ENCODE measurements at regions not wholly inside any gene's neighbourhood (a gene's known extent, or its start where the extent isn't known, plus 50 kb on each side); places are given as distances from the start of the nearest gene placed in this dataset.

DNA sequence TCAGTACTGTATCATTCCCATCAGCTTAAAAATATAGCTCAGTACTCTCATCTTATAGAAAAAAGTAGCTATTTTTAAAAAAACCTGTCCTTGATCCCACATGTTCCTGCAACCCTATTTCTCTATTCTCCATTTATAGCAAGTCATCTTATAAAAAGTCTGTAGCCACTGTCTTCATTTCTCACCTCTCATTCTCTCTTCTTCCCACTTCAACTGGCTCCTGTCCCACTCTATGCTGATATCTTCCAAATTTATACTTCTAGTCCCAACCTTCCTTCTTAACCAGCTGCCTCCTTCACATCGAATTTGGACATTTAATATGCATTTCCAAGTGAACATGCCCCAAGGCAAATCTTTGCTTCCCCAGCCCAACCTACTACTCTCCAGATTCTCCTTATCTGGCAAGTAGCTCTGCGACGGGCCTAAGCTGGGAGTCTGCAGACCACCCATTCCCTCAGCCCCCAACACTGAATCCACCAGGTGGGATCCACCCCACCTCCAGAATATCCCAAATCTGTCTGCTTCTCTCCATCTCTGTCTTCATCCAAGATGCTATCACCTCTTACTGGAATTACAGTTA, 52.0 kb upstream of the TANC2 start:
- TF ChIP-seq, protein P1, sequence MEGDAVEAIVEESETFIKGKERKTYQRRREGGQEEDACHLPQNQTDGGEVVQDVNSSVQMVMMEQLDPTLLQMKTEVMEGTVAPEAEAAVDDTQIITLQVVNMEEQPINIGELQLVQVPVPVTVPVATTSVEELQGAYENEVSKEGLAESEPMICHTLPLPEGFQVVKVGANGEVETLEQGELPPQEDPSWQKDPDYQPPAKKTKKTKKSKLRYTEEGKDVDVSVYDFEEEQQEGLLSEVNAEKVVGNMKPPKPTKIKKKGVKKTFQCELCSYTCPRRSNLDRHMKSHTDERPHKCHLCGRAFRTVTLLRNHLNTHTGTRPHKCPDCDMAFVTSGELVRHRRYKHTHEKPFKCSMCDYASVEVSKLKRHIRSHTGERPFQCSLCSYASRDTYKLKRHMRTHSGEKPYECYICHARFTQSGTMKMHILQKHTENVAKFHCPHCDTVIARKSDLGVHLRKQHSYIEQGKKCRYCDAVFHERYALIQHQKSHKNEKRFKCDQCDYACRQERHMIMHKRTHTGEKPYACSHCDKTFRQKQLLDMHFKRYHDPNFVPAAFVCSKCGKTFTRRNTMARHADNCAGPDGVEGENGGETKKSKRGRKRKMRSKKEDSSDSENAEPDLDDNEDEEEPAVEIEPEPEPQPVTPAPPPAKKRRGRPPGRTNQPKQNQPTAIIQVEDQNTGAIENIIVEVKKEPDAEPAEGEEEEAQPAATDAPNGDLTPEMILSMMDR (conservative IDR thresholded peaks at IDR 0.05; ENCODE audit: control insufficient read depth, insufficient read depth, low read depth, low read length), result no peak
- DNase-seq (ENCODE audit: low read depth), result no peak
- no peak overlapping the region for H3K4me3 ChIP-seq (ENCODE audit: control insufficient read depth, low read depth, low read length)

GRCh38 chr17:62912363-62912762, 53.7 kb upstream of the TANC2 start:
- TF ChIP-seq, protein P1 (conservative IDR thresholded peaks at IDR 0.05; ENCODE audit: control insufficient read depth, insufficient read depth, low read depth, low read length), result no peak
- H3K4me3 ChIP-seq (ENCODE audit: control insufficient read depth, low read depth, low read length), result no peak overlapping the region
- no peak for DNase-seq (ENCODE audit: low read depth)

GRCh38 chr17:62911114-62911513, 54.9 kb upstream of the TANC2 start:
- H3K4me3 ChIP-seq (ENCODE audit: control insufficient read depth, low read depth, low read length), result no peak overlapping the region
- no peak for DNase-seq (ENCODE audit: low read depth)
- TF ChIP-seq, protein P1 (conservative IDR thresholded peaks at IDR 0.05; ENCODE audit: control insufficient read depth, insufficient read depth, low read depth, low read length), result no peak

DNA sequence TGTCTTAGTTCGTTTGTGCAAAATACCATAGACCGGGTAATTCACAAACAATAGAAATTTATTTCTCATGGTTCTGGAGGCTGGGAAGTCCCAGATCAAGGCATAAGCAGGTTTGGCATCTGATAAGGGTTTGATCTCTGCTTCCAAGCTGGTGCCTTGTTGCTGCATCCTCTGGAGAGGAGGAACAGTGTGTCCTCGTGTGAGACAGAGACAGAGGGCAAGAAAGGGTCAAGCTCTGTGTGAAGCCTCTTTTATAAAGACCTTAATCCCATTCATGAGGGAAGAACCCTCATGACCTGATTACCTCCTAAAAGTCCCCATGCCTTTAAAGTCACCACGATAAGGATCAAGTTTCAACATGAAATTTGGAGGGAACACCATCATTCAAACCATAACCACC, 55.8 kb upstream of the TANC2 start:
- H3K4me3 ChIP-seq (ENCODE audit: control insufficient read depth, low read depth, low read length), result no peak overlapping the region
- TF ChIP-seq, protein P1 (conservative IDR thresholded peaks at IDR 0.05; ENCODE audit: control insufficient read depth, insufficient read depth, low read depth, low read length), result no peak
- no peak for DNase-seq (ENCODE audit: low read depth)

GRCh38 chr17:62907961-62908360, 58.1 kb upstream of the TANC2 start:
- TF ChIP-seq, protein P1 (conservative IDR thresholded peaks at IDR 0.05; ENCODE audit: control insufficient read depth, insufficient read depth, low read depth, low read length), result no peak

DNA sequence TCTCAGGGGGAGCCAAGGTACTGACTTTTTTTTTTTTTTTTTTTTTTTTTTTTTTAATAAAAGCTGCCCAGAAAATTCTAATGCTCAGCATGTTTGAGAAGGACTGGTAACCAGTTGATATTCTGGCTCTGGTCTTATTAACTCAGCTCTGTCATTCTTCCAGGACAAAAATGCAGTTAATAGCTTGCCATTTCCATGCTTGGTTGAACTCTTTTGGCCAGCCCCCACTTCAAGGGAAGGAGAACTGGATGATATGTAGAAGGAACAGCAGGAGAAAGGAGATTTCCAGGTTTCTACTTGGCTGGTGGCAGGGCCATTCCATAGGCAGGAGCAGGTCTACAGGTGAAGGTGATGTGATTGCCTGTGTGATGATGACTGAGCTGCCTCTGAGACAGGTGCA, 59.2 kb upstream of the TANC2 start:
- TF ChIP-seq, protein P1 (conservative IDR thresholded peaks at IDR 0.05; ENCODE audit: control insufficient read depth, insufficient read depth, low read depth, low read length), result no peak
- H3K4me3 ChIP-seq (ENCODE audit: control insufficient read depth, low read depth, low read length), result no peak overlapping the region
- no peak for DNase-seq (ENCODE audit: low read depth)

More at GRCh38 chr17:62907961-62908360, 58.1 kb upstream of the TANC2 start:
- no peak for DNase-seq (ENCODE audit: low read depth)
- no peak overlapping the region for H3K4me3 ChIP-seq (ENCODE audit: control insufficient read depth, low read depth, low read length)

- TF ChIP-seq, protein P1 (conservative IDR thresholded peaks at IDR 0.05; ENCODE audit: control insufficient read depth, insufficient read depth, low read depth, low read length), result no peak
- DNase-seq (ENCODE audit: low read depth), result no peak
- no peak overlapping the region for H3K4me3 ChIP-seq (ENCODE audit: control insufficient read depth, low read depth, low read length)
Measured at GRCh38 chr17:62905233-62905632, 60.8 kb upstream of the TANC2 start.

All from fibroblast of mammary gland (primary cell).